ENCODE measurements at regions not wholly inside any gene's neighbourhood (a gene's known extent, or its start where the extent isn't known, plus 50 kb on each side); places are given as distances from the start of the nearest gene placed in this dataset.

DNA sequence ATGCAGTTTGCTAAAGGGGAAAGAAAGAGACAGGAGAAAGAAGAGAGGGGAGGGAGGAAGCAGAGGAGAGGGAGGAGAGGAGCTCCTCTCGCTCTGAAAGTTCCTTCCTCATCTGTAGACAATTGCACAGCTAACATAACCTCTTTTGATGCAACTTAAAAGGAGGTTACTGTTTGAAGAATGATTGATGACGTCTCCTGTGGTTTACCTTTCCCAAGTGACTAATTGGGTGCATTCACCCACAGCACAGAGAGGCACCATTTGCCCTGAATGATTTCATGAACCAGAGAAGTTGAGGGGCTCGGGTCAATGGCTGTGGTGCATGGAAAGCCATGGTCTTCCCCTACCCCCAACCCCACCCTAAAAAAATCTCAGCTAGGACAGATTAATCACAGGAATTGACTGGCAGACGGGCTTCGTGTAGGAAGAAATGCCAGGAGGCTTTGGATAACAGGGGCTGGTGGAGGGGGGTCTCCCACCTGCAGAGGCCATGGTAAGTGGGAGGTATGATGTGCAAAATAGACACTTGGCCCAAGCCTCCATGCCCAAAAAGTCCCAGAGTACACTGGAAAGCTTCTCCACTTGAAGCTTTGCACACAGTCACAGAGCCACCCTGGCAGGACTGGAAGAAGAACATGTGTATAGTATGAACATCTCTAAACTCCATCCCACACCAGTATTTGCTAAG lies 213.7 kb downstream of the ANKRD60 start:
- no peak overlapping the region for H3K14ac ChIP-seq (ENCODE audit: insufficient read depth, low read length)

More for the DNA sequence above, 213.7 kb downstream of the ANKRD60 start:
- Histone ChIP-seq H3K79me1 (ENCODE audit: insufficient read depth, low read depth, low read length, poor library complexity, severe bottlenecking) (no peaks in the 10 kb centered on the region), H3K18ac (ENCODE audit: insufficient read length, low read depth, low read length) (no peak overlapping the region), H4K20me1 (ENCODE audit: control insufficient read depth, insufficient read depth, insufficient read length) (no peaks in the 10 kb centered on the region), H2BK20ac (ENCODE audit: low read depth, low read length, poor library complexity, severe bottlenecking) (no peak overlapping the region), H2AK5ac (ENCODE audit: insufficient read length, low read length) (no peak overlapping the region), H4K8ac (replicated peaks; ENCODE audit: insufficient read length, low read depth, low read length) (no peak overlapping the region), H2BK12ac (ENCODE audit: insufficient read length, low read depth, low read length) (no peak overlapping the region), H2BK5ac (ENCODE audit: insufficient read length, low read length) (no peak overlapping the region), H2AFZ (ENCODE audit: low read length) (no peak overlapping the region), H3K4me2 (ENCODE audit: insufficient read depth, insufficient read length, low read length) (no peak overlapping the region), H3K23ac (ENCODE audit: insufficient read length, low read depth, low read length) (no peak overlapping the region), H3K23me2 (ENCODE audit: insufficient read length, low read depth, low read length, poor library complexity, severe bottlenecking) (no peaks in the 10 kb centered on the region), H2BK15ac (ENCODE audit: low read depth, low read length) (no peak overlapping the region), H3K4ac (ENCODE audit: low read depth, low read length) (no peak overlapping the region), H3K27me3 (ENCODE audit: insufficient read depth, low read length) (no peaks in the 10 kb centered on the region), H3K56ac (ENCODE audit: insufficient read length, low read depth, low read length) (no peak overlapping the region), H3K27ac (ENCODE audit: insufficient read length, low read depth, low read length) (no peak overlapping the region), H3K4me1 (ENCODE audit: insufficient read depth, low read length) (no peaks in the 10 kb centered on the region), H3K9me3 (ENCODE audit: control insufficient read depth, low read depth, low read length) (no peaks in the 10 kb centered on the region), H3K79me2 (ENCODE audit: insufficient read depth, low read length) (no peaks in the 10 kb centered on the region), H4K5ac (ENCODE audit: insufficient read length, low read depth, low read length) (no peak overlapping the region), H4K91ac (ENCODE audit: insufficient read length, low read depth, low read length) (no peak overlapping the region), H3K9ac (ENCODE audit: extremely low read depth, insufficient read length, low read length) (no peak overlapping the region), H2BK120ac (ENCODE audit: low read depth, low read length, poor library complexity, severe bottlenecking) (no peak overlapping the region), H3T11ph (ENCODE audit: low read length) (no peak overlapping the region)
- H3K4me3 Mint-ChIP-seq = no peak overlapping the region
- H3K4me1 Mint-ChIP-seq = peaks cover 15 to 19% of the 10 kb centered on the region in 2 experiments
- TF ChIP-seq, protein P1, sequence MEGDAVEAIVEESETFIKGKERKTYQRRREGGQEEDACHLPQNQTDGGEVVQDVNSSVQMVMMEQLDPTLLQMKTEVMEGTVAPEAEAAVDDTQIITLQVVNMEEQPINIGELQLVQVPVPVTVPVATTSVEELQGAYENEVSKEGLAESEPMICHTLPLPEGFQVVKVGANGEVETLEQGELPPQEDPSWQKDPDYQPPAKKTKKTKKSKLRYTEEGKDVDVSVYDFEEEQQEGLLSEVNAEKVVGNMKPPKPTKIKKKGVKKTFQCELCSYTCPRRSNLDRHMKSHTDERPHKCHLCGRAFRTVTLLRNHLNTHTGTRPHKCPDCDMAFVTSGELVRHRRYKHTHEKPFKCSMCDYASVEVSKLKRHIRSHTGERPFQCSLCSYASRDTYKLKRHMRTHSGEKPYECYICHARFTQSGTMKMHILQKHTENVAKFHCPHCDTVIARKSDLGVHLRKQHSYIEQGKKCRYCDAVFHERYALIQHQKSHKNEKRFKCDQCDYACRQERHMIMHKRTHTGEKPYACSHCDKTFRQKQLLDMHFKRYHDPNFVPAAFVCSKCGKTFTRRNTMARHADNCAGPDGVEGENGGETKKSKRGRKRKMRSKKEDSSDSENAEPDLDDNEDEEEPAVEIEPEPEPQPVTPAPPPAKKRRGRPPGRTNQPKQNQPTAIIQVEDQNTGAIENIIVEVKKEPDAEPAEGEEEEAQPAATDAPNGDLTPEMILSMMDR (conservative IDR thresholded peaks at IDR 0.05) = no peak
- peak; percentile 7 for DNase-seq
- peak overlapping the region in 1 of 3 experiments; percentile 62; a peak in 1 of 7 replicates for H3K27ac Mint-ChIP-seq
- WGBS (ENCODE audit: extremely low coverage, insufficient read length, low lambda C conversion rate) = no CpG with 5 or more reads among the region's 5 CpGs
- H3K27me3 Mint-ChIP-seq (ENCODE audit: low read depth) = peaks cover 1% of the 10 kb centered on the region
- H3K9me3 Mint-ChIP-seq = peaks cover 3 to 8% of the 10 kb centered on the region in 2 experiments; a peak in 4 of 5 replicates
- peaks cover 0 to 2% (median 0%) of the 10 kb centered on the region in 3 experiments; a peak in 2 of 7 replicates for H3K36me3 Mint-ChIP-seq (ENCODE audit: insufficient read depth in 1 of 3, low read depth in 3 of 3)
